Caki2 (cell line): ENCODE measurements at regions not wholly inside any gene's neighbourhood (a gene's known extent, or its start where the extent isn't known, plus 50 kb on each side); places are given as distances from the start of the nearest gene placed in this dataset.

Experiments
- DNase-seq: peaks from one replicate; pipeline ENCODE4 v3.0.0-alpha.2; 2015; ENCODE audit warnings: low read depth
- in situ Hi-C: cut with HindIII; loops from 2 replicates; pipeline ENCODE4 v1.10.0; 2016; ENCODE audit warnings: low sequenced_read_pairs, low pct_unique_long_range_greater_than_20kb, mixed read lengths

DNA sequence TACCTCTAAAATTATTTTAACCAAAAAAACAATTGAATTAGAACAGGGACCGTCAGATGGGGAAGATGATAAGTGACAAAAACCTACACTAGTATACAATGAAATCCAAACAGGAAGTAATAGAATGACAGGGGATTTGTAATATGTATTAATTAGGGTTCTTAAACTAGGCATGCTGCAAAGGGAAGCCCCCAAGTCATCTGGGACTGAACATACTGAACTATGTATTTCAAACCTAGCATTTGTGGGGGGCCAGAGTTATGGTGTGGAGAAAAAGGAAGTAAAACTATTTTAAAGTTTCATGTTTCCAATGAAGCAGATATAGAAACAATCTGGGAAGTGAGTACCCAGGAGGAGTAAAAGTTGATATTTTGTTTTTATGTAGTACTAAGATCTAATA lies 133.2 kb upstream of the HS3ST3A1 start:
- DNase-seq, result no peak
- in situ Hi-C loops, result no loop called here

DNA sequence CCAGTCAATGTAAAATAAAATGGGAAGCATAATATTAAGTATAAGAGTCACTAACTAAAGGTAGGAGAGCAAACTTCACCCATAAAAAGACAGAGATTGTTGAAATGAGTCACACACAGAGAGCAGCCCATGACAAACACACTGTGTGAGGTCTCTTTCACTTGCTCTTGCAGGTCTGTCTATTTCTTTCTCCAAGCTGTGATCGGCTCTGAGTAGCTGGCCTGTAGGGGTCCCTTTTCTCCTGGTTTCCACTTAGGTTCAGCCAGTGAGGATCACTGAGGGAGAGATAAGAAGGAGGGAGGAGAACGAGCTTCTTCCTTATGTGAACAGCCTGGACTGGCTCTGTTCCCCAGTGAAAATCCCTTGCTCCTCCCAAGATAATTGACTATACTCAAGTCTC lies 133.7 kb upstream of the HS3ST3A1 start:
- in situ Hi-C loops, result no loop called here
- no peak for DNase-seq

- in situ Hi-C loops, result no loop called here
- no peak for DNase-seq
Measured at GRCh38 chr17:13735861-13736260, 134.1 kb upstream of the HS3ST3A1 start.

GRCh38 chr17:13736916-13737315 lies 135.2 kb upstream of the HS3ST3A1 start:
- DNase-seq, result no peak
- in situ Hi-C loops, result no loop called here

GRCh38 chr17:13740686-13741085 lies 139.0 kb upstream of the HS3ST3A1 start:
- DNase-seq, result no peak

GRCh38 chr17:13741744-13742143 lies 140.0 kb upstream of the HS3ST3A1 start:
- in situ Hi-C loops, result no loop called here
- DNase-seq, result no peak

More at GRCh38 chr17:13740686-13741085, 139.0 kb upstream of the HS3ST3A1 start:
- in situ Hi-C loops, result no loop called here

- in situ Hi-C loops, result no loop called here
- no peak for DNase-seq
Measured at GRCh38 chr17:13743906-13744305, 142.2 kb upstream of the HS3ST3A1 start.

DNA sequence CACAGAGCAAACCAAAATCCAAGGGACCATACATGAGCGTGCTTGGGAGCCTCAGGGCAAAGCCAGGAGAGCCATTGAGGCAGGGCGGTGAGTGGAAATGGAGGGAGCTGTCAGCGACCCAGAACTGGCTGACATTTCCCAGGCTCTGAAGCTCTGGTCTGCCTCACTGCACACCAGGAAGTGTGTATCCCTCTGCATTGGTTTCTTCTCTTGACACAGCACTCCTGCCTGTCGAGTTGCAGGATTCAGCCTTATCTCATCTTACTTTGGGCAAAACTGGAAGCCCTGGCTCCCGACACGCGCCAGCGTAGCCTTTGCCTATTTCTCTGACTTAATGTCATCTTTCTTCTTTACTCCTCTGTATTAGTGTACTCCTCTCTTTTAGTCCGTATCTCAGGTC lies 144.7 kb upstream of the HS3ST3A1 start:
- no peak for DNase-seq
- in situ Hi-C loops, result no loop called here

DNA sequence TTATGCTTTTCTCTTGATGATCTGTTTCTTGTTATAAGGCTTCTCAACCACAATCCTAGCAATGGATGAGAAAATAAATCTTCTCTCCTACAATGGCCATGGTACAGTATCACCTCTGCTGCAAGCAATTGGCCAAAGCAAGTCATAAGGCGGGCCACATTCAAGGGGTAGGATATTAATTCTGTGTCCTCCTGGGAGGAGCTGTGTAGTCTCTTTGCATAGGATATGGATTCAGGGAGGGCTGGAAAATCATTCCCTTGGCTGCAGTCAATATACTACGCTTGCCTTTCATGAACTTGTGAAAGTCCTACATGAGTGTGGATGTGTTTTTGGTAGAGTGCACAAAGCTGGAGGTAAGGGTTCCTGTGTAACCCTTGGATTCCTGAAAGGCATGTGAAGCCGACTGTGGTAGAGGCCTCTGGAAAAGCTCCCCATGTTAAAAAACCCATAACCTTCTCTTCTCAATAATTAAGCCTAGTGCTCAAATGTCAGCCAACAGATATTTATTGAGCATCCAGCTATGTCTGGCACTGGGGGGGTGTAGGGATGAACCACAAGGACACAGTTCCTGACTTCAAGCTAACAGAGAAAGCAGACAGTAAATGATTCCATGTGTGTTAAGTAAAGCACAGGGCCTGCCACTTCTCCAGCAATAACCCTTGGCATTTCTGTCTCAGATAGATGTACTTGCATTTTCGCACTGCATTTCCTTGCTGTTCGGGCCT lies 147.6 kb upstream of the HS3ST3A1 start:
- in situ Hi-C loops, result no loop called here
- DNase-seq, result no peak

- no peak for DNase-seq
- in situ Hi-C loops, result no loop called here
Measured at GRCh38 chr17:13749891-13750235, 148.1 kb upstream of the HS3ST3A1 start.

GRCh38 chr17:13750816-13751793 lies 149.4 kb upstream of the HS3ST3A1 start:
- in situ Hi-C loops, result no loop called here
- DNase-seq, result no peak

GRCh38 chr17:13753154-13753553 lies 151.4 kb upstream of the HS3ST3A1 start:
- DNase-seq, result no peak
- in situ Hi-C loops, result no loop called here

GRCh38 chr17:13753771-13754170 lies 152.0 kb upstream of the HS3ST3A1 start:
- in situ Hi-C loops, result no loop called here
- DNase-seq, result no peak

DNA sequence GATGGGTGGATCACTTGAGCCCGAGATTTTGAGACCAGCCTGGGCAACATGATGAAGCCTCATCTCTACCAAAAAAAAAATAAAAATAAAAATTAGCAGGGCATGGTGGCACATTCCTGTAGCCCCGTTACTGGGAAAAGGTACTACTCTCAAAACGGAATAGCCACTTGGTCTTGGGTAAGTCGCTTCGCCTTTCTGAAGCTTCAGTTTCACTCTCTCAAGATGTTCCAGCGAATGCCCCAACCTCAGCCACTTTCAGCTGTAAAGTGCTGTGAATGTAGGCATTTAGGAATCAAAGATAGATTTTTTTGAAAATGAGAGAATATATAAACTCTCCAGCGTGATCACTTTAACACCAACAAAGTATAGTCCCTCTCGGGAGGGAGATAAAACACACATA lies 154.1 kb upstream of the HS3ST3A1 start:
- in situ Hi-C loops, result no loop called here
- no peak for DNase-seq

GRCh38 chr17:13756763-13757162 lies 155.0 kb upstream of the HS3ST3A1 start:
- in situ Hi-C loops, result no loop called here
- DNase-seq, result no peak

DNA sequence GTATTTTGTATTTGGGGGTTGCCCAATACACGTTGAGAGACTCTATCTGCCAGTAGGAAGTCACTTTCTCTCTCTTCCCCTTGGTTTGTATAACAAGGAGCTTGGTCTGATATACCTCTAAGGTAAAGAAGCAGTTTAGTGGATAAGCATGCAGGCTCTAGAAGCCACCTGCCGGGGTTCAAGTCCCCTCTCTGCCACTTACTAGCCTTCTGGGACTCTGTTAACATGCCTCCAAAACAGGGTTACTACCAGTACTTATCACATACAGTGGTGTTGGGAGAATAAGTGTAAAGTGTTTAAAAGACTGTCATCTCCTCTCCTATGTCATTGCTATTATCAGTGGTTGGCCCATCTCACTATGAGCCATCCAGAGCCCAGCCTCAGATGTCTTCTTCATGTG lies 156.1 kb upstream of the HS3ST3A1 start:
- in situ Hi-C loops, result no loop called here
- DNase-seq, result no peak

DNA sequence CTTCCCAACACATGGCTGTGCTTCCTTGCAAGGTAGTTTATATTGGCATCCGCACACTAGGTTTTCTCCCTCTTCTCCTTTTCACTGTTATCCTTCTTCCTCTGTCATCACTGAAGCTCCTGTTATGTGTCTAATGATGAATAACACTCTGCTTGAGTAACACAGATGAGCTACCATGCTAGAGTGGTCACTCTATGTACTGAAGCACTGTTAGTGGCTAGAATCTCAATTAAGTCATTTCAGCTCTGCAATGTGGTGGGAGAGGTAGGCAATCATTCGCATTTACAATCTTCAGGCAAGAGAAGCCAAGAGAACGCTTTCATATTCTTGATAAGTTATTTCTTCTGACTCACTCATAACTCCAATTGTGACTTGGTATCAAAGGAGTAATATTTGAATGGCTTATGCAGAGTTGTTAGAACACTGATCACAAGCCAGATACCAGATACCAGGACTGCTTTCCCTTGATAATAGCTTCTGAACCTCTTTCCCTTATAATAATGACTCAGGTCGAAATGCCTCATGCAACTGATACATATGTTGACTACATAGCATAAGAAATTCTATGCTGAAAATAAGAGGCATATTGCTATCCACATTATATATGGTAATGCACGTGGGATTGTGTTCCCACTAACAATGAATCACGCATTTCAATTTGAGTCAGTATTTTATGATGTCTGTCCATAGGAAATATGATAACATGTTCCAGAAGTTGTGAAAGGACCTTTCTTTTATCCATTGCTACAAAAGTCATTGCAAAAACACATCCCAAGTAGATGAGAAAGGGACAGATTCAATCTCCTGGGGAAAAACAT lies 158.0 kb upstream of the HS3ST3A1 start:
- DNase-seq, result no peak
- in situ Hi-C loops, result no loop called here

GRCh38 chr17:13761038-13761603 lies 159.4 kb upstream of the HS3ST3A1 start:
- DNase-seq, result no peak
- in situ Hi-C loops, result no loop called here
